WTC11 (cell line): ENCODE measurements at regions not wholly inside any gene's neighbourhood (a gene's known extent, or its start where the extent isn't known, plus 50 kb on each side); places are given as distances from the start of the nearest gene placed in this dataset.

Experiments
- ATAC-seq: fragments of 200-7000 bp; cut with Tn5 transposase; 2 replicates; pipeline ENCODE4 v1.10.0; 2021; ENCODE audit warnings: mild to moderate bottlenecking, moderate library complexity
- CTCF ChIA-PET: fragments of 300-600 bp; sonication (Branson Sonifier 250); formaldehyde crosslinking; loops from one replicate; lab custom pipeline; 2021; ENCODE audit warnings: antibody characterized with exemption; lab: Charles Lee
- POLR2A ChIA-PET: fragments of 350-600 bp; sonication (Branson Sonifier 250); formaldehyde crosslinking; loops from one replicate; lab custom pipeline; 2021; ENCODE audit warnings: antibody characterized with exemption; lab: Charles Lee
- DNase-seq: peaks from one replicate; pipeline ENCODE4 v3.0.0; 2021; ENCODE audit warnings: low spot score
- H3K27ac Mint-ChIP-seq: 2 replicates; pipeline ENCODE4 v1.8.0; 2021; ENCODE audit warnings: mixed read lengths
- H3K27me3 Mint-ChIP-seq: 2 replicates; pipeline ENCODE4 v1.8.0; 2021; ENCODE audit warnings: low read depth, mild to moderate bottlenecking, moderate library complexity, mixed read lengths
- H3K36me3 Mint-ChIP-seq: 2 replicates; pipeline ENCODE4 v1.8.0; 2021; ENCODE audit warnings: mixed read lengths
- H3K4me1 Mint-ChIP-seq: 2 replicates; pipeline ENCODE4 v1.8.0; 2022; ENCODE audit warnings: mixed read lengths
- H3K4me3 Mint-ChIP-seq: 2 replicates; pipeline ENCODE4 v1.8.0; 2021; ENCODE audit warnings: mild to moderate bottlenecking, moderate library complexity, mixed read lengths
- H3K9me3 Mint-ChIP-seq: 2 replicates; pipeline ENCODE4 v1.8.0; 2021; ENCODE audit warnings: mixed read lengths
- ETV6 ChIP-seq: sonication (generic); formaldehyde crosslinking; IDR thresholded peaks from 2 replicates; pipeline ENCODE4 v1.8.1; 2022; ENCODE audit warnings: mild to moderate bottlenecking, missing genetic modification reagents
- FOXJ3 ChIP-seq: sonication (generic); formaldehyde crosslinking; IDR thresholded peaks from 2 replicates; pipeline ENCODE4 v1.9.0; 2021; ENCODE audit warnings: missing genetic modification reagents, mild to moderate bottlenecking, borderline replicate concordance
- GTF2I ChIP-seq: fragments of 250-450 bp; sonication (Bioruptor Pico); conservative IDR thresholded peaks from 2 replicates; pipeline ENCODE4 v1.4.0; 2021; ENCODE audit warnings: mild to moderate bottlenecking
- IRF2 ChIP-seq: sonication (generic); formaldehyde crosslinking; IDR thresholded peaks from 2 replicates; pipeline ENCODE4 v1.8.0; 2022; ENCODE audit warnings: low read depth, missing genetic modification reagents, borderline replicate concordance
- JUN ChIP-seq: sonication (generic); formaldehyde crosslinking; IDR thresholded peaks from 2 replicates; pipeline ENCODE4 v1.8.0; 2023; ENCODE audit warnings: mild to moderate bottlenecking, missing genetic modification reagents
- NFE2L1 ChIP-seq: sonication (generic); formaldehyde crosslinking; IDR thresholded peaks from 2 replicates; pipeline ENCODE4 v1.8.1; 2023; ENCODE audit warnings: missing genetic modification reagents
- NFYB ChIP-seq: sonication (generic); formaldehyde crosslinking; conservative IDR thresholded peaks from 2 replicates; pipeline ENCODE4 v1.8.0; 2022; ENCODE audit warnings: low read depth, missing genetic modification reagents
- NR1H2 ChIP-seq: sonication (generic); formaldehyde crosslinking; IDR thresholded peaks from 2 replicates; pipeline ENCODE4 v1.9.0; 2021; ENCODE audit warnings: mild to moderate bottlenecking, moderate library complexity, missing genetic modification reagents
- SOX15 ChIP-seq: fragments of 250-450 bp; sonication (Bioruptor Pico); IDR thresholded peaks from 2 replicates; pipeline ENCODE4 v1.9.0; 2021; ENCODE audit warnings: mild to moderate bottlenecking
- ZNF138 ChIP-seq: sonication (generic); formaldehyde crosslinking; conservative IDR thresholded peaks from 2 replicates; pipeline ENCODE4 v1.8.1; 2022; ENCODE audit warnings: mild to moderate bottlenecking, moderate library complexity, missing genetic modification reagents
- ZNF219 ChIP-seq: sonication (generic); formaldehyde crosslinking; IDR thresholded peaks from 2 replicates; pipeline ENCODE4 v1.8.0; 2023; ENCODE audit warnings: missing genetic modification reagents, mild to moderate bottlenecking, borderline replicate concordance
- ZNF416 ChIP-seq: fragments of 250-450 bp; sonication (Bioruptor Pico); IDR thresholded peaks from 2 replicates; pipeline ENCODE4 v1.9.0; 2021; ENCODE audit warnings: mild to moderate bottlenecking, inconsistent platforms
- ZNF423 ChIP-seq: fragments of 250-450 bp; sonication (Bioruptor Pico); IDR thresholded peaks from 2 replicates; pipeline ENCODE4 v2.1.2; 2022; ENCODE audit warnings: mild to moderate bottlenecking, moderate library complexity
- ZNF671 ChIP-seq: fragments of 250-450 bp; sonication (Bioruptor Pico); IDR thresholded peaks from 2 replicates; pipeline ENCODE4 v1.8.0; 2021; ENCODE audit warnings: mild to moderate bottlenecking
- TF ChIP-seq, protein P1 (sequence below): sonication (generic); formaldehyde crosslinking; IDR thresholded peaks from 2 replicates; pipeline ENCODE4 v1.8.1; 2022; ENCODE audit warnings: low read depth, missing genetic modification reagents, borderline replicate concordance
- TF ChIP-seq, protein P2 (sequence below): fragments of 200-600 bp; IDR thresholded peaks from 2 replicates; pipeline ENCODE4 v1.8.0; 2022; ENCODE audit warnings: antibody characterized with exemption
- TF ChIP-seq, protein P3 (sequence below): fragments of 250-450 bp; sonication (Bioruptor Pico); conservative IDR thresholded peaks from 2 replicates; pipeline ENCODE4 v1.9.0; 2021; ENCODE audit warnings: mild to moderate bottlenecking
- TF ChIP-seq, protein P4 (sequence below): sonication (generic); formaldehyde crosslinking; IDR thresholded peaks from 2 replicates; pipeline ENCODE4 v1.8.1; 2023; ENCODE audit warnings: mild to moderate bottlenecking, missing genetic modification reagents, moderate library complexity
- TF ChIP-seq, protein P5 (sequence below): fragments of 250-450 bp; sonication (Bioruptor Pico); IDR thresholded peaks from 2 replicates; pipeline ENCODE4 v1.8.0; 2021; ENCODE audit warnings: mild to moderate bottlenecking
- TF ChIP-seq, protein P6 (sequence below): sonication (generic); formaldehyde crosslinking; IDR thresholded peaks from 2 replicates; pipeline ENCODE4 v1.8.0; 2023; ENCODE audit warnings: missing genetic modification reagents
- TF ChIP-seq, protein P7 (sequence below): sonication (generic); formaldehyde crosslinking; IDR thresholded peaks from 2 replicates; pipeline ENCODE4 v1.8.1; 2022; ENCODE audit warnings: mild to moderate bottlenecking, moderate library complexity, missing genetic modification reagents

DNA sequence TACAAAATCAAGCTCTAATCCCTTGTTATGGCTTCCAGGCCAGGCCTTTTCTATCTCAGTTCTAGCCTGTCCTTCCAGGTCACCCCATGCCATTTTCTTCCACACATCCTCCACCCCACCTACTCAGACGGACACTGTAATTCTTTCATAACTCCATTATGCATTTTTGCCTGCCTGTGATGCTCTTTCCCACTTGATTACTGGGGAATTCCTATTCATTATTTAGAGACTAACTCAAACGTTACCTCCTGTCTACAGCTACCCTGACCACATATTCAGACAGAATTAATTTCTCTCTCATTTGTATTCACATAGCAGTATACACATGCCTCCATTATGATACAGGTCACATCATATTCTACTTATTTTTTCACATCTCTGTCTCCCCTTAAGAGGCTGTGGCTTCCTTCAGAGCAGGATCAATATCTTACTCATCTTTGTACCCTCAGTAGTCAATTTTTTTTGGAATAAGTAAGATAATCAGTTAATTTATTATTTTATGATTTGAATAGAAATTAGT lies 156.5 kb upstream of the ZC3H12C start:
- no peaks in the 10 kb centered on the region for H3K9me3 Mint-ChIP-seq
- ChIA-PET CTCF (interaction anchor here (0.8 kb wide), 1 partner anchor 84 kb away, joined by 3 read pairs; no protein-coding TSS in a partner anchor), POLR2A (interaction anchor here (0.6 kb wide), 1 partner anchor 483 kb away, joined by 5 read pairs; no protein-coding TSS in a partner anchor)
- H3K36me3 Mint-ChIP-seq, result no peaks in the 10 kb centered on the region
- no peak overlapping the region for H3K27ac Mint-ChIP-seq
- H3K4me3 Mint-ChIP-seq, result no peak overlapping the region
- no peaks in the 10 kb centered on the region for H3K4me1 Mint-ChIP-seq
- DNase-seq, result no peak
- ATAC-seq, result no peak
- no peaks in the 10 kb centered on the region for H3K27me3 Mint-ChIP-seq
- TF ChIP-seq ZNF416 (CRISPR knock-in tag) (no peak), NFYB (CRISPR knock-in tag) (no peak)
- TF ChIP-seq, protein P1, sequence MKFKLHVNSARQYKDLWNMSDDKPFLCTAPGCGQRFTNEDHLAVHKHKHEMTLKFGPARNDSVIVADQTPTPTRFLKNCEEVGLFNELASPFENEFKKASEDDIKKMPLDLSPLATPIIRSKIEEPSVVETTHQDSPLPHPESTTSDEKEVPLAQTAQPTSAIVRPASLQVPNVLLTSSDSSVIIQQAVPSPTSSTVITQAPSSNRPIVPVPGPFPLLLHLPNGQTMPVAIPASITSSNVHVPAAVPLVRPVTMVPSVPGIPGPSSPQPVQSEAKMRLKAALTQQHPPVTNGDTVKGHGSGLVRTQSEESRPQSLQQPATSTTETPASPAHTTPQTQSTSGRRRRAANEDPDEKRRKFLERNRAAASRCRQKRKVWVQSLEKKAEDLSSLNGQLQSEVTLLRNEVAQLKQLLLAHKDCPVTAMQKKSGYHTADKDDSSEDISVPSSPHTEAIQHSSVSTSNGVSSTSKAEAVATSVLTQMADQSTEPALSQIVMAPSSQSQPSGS, result no peak
- TF ChIP-seq, protein P2, sequence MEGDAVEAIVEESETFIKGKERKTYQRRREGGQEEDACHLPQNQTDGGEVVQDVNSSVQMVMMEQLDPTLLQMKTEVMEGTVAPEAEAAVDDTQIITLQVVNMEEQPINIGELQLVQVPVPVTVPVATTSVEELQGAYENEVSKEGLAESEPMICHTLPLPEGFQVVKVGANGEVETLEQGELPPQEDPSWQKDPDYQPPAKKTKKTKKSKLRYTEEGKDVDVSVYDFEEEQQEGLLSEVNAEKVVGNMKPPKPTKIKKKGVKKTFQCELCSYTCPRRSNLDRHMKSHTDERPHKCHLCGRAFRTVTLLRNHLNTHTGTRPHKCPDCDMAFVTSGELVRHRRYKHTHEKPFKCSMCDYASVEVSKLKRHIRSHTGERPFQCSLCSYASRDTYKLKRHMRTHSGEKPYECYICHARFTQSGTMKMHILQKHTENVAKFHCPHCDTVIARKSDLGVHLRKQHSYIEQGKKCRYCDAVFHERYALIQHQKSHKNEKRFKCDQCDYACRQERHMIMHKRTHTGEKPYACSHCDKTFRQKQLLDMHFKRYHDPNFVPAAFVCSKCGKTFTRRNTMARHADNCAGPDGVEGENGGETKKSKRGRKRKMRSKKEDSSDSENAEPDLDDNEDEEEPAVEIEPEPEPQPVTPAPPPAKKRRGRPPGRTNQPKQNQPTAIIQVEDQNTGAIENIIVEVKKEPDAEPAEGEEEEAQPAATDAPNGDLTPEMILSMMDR, result no peak

DNA sequence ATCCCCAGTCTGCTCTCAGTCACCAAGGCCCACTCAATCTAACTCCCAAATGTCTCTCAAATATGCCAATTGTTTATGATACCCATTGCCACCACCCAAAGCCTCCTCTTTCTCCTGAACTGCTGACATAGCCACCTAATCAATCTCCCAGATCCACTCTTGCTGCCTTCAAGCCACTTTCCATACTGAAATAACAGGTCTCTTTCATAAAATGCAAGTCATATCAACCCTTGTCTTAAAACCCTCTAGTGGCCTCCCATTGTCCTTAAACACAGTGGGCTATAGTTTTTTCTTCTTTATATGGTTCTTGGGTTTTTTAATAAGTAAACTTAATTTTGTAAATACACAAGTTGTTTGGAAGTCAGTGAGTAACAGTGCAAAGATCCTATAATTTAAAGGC lies 155.2 kb upstream of the ZC3H12C start:
- TF ChIP-seq, protein P3, sequence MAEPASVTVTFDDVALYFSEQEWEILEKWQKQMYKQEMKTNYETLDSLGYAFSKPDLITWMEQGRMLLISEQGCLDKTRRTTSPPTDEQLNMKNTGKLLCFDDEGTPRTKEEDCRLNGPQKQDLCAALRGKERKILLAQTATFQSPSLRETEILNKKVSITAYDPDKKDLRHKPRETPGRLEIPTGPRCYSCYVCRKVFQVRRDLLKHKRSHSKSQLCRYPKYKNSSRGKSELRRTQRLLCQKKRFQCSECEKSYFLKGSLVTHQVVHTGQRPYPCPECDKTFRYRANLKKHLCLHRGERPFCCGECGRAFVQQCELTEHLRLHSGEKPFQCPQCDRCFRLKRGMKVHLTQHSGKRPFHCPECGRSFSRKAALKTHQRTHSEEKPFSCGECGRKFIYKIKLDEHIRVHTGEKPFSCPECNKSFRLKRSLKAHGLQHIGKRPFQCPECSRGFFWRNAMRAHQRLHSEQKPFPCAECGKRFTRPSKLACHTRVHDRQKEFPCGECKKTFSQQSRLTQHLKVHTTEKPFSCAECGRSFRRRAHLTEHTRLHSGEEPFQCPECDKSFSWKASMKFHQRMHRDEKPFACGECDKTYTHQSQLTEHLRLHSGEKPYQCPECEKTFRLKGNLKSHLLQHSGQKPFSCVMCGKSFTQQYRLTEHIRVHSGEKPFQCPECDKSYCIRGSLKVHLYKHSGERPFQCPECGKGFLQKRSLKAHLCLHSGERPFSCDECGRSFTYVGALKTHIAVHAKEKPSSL, result no peak
- TF ChIP-seq, protein P4, sequence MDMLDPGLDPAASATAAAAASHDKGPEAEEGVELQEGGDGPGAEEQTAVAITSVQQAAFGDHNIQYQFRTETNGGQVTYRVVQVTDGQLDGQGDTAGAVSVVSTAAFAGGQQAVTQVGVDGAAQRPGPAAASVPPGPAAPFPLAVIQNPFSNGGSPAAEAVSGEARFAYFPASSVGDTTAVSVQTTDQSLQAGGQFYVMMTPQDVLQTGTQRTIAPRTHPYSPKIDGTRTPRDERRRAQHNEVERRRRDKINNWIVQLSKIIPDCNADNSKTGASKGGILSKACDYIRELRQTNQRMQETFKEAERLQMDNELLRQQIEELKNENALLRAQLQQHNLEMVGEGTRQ (CRISPR knock-in tag), result no peak
- TF ChIP-seq ZNF138 (CRISPR knock-in tag) (no peak), IRF2 (CRISPR knock-in tag) (no peak), ZNF423 (CRISPR knock-in tag) (no peak), SOX15 (CRISPR knock-in tag) (no peak), NFYB (CRISPR knock-in tag) (no peak), FOXJ3 (CRISPR knock-in tag) (no peak), ZNF219 (CRISPR knock-in tag) (no peak), NFE2L1 (CRISPR knock-in tag) (no peak), ZNF671 (CRISPR knock-in tag) (no peak), JUN (CRISPR knock-in tag) (no peak), ETV6 (CRISPR knock-in tag) (no peak), GTF2I (CRISPR knock-in tag) (no peak), NR1H2 (no peak)
- TF ChIP-seq, protein P5, sequence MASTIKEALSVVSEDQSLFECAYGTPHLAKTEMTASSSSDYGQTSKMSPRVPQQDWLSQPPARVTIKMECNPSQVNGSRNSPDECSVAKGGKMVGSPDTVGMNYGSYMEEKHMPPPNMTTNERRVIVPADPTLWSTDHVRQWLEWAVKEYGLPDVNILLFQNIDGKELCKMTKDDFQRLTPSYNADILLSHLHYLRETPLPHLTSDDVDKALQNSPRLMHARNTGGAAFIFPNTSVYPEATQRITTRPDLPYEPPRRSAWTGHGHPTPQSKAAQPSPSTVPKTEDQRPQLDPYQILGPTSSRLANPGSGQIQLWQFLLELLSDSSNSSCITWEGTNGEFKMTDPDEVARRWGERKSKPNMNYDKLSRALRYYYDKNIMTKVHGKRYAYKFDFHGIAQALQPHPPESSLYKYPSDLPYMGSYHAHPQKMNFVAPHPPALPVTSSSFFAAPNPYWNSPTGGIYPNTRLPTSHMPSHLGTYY (CRISPR knock-in tag), result no peak
- TF ChIP-seq, protein P6, sequence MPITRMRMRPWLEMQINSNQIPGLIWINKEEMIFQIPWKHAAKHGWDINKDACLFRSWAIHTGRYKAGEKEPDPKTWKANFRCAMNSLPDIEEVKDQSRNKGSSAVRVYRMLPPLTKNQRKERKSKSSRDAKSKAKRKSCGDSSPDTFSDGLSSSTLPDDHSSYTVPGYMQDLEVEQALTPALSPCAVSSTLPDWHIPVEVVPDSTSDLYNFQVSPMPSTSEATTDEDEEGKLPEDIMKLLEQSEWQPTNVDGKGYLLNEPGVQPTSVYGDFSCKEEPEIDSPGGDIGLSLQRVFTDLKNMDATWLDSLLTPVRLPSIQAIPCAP, result no peak
- TF ChIP-seq, protein P7, sequence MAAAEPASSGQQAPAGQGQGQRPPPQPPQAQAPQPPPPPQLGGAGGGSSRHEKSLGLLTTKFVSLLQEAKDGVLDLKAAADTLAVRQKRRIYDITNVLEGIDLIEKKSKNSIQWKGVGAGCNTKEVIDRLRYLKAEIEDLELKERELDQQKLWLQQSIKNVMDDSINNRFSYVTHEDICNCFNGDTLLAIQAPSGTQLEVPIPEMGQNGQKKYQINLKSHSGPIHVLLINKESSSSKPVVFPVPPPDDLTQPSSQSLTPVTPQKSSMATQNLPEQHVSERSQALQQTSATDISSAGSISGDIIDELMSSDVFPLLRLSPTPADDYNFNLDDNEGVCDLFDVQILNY (CRISPR knock-in tag), result no peak
- TF ChIP-seq, protein P1, result no peak
- no peaks in the 10 kb centered on the region for H3K9me3 Mint-ChIP-seq
- no peak overlapping the region for H3K4me3 Mint-ChIP-seq
- POLR2A ChIA-PET, result no interaction called here
- no peaks in the 10 kb centered on the region for H3K4me1 Mint-ChIP-seq
- H3K27me3 Mint-ChIP-seq, result no peaks in the 10 kb centered on the region
- H3K36me3 Mint-ChIP-seq, result no peaks in the 10 kb centered on the region
- peak overlapping the region; percentile 43; the same call in 1 of the 2 replicates for H3K27ac Mint-ChIP-seq
- DNase-seq (no peak), ATAC-seq (no peak)
- CTCF ChIA-PET, result no interaction called here
